Natural killer cell treated with Interleukin-12 subunit alpha and Interleukin-12 subunit beta and Interleukin-15 and Interleukin-18, amount 100 ng/mL, for 72 hours (primary cell): ENCODE measurements at regions not wholly inside any gene's neighbourhood (a gene's known extent, or its start where the extent isn't known, plus 50 kb on each side); places are given as distances from the start of the nearest gene placed in this dataset.

Experiments
- ATAC-seq, 2 donors: fragments of 150-1000 bp; cut with Tn5 transposase in 1 of 2; sonication (Bioruptor Pico), chemical (Tn5 transposase) in 1 of 2; 2 replicates each; pipeline ENCODE4 v1.10.0; 2021
- DNase-seq: peaks from one replicate; pipeline ENCODE4 v3.0.0; 2022; ENCODE audit warnings: low spot score
- H3K27ac Mint-ChIP-seq, 2 donors: 1 replicate in 1 of 2; 2 replicates in 1 of 2; pipeline ENCODE4 v1.8.0; 2022; ENCODE audit warnings: mixed read lengths in 2 of 2, mild to moderate bottlenecking in 1 of 2, moderate library complexity in 1 of 2
- H3K27me3 Mint-ChIP-seq, 2 donors: 1 replicate in 1 of 2; 2 replicates in 1 of 2; pipeline ENCODE4 v1.8.0; 2022; ENCODE audit warnings: mixed read lengths in 2 of 2
- H3K36me3 Mint-ChIP-seq: one replicate; pipeline ENCODE4 v1.8.0; 2022; ENCODE audit warnings: mixed read lengths
- H3K4me1 Mint-ChIP-seq, 2 donors: 1 replicate in 1 of 2; 2 replicates in 1 of 2; pipeline ENCODE4 v1.8.0; 2022; ENCODE audit warnings: low read depth in 2 of 2, mixed read lengths in 2 of 2, mild to moderate bottlenecking in 1 of 2
- H3K4me3 Mint-ChIP-seq: one replicate; pipeline ENCODE4 v1.8.0; 2022; ENCODE audit warnings: mixed read lengths
- H3K9me3 Mint-ChIP-seq: 2 replicates; pipeline ENCODE4 v1.8.0; 2022; ENCODE audit warnings: mixed read lengths

- Mint-ChIP-seq H3K36me3 (no peaks in the 10 kb centered on the region), H3K4me3 (no peak overlapping the region), H3K27ac (no peak overlapping the region), H3K4me1 (no peaks in the 10 kb centered on the region), H3K27me3 (peaks cover 6 to 8% of the 10 kb centered on the region in 2 donors), H3K9me3 (no peaks in the 10 kb centered on the region)
- ATAC-seq (no peak), DNase-seq (no peak)
Observed at GRCh38 chr6:150456466-150456865, 87.7 kb downstream of the IYD start.

- Mint-ChIP-seq H3K27me3 (peaks cover 6 to 8% of the 10 kb centered on the region in 2 donors), H3K27ac (no peak overlapping the region), H3K36me3 (no peaks in the 10 kb centered on the region), H3K4me1 (no peaks in the 10 kb centered on the region), H3K9me3 (no peaks in the 10 kb centered on the region), H3K4me3 (no peak overlapping the region)
- ATAC-seq (no peak), DNase-seq (no peak)
Observed at GRCh38 chr6:150456902-150457643, 88.3 kb downstream of the IYD start.

GRCh38 chr6:150458579-150458978, 89.8 kb downstream of the IYD start:
- Mint-ChIP-seq H3K36me3 (no peaks in the 10 kb centered on the region), H3K4me3 (no peak overlapping the region), H3K4me1 (no peaks in the 10 kb centered on the region), H3K9me3 (no peaks in the 10 kb centered on the region), H3K27me3 (peaks cover 6 to 8% of the 10 kb centered on the region in 2 donors), H3K27ac (no peak overlapping the region)
- no peak for DNase-seq
- no peak for ATAC-seq

GRCh38 chr6:150463852-150464251, 95.0 kb downstream of the IYD start:
- no peak overlapping the region for H3K4me3 Mint-ChIP-seq
- no peaks in the 10 kb centered on the region for H3K4me1 Mint-ChIP-seq
- ATAC-seq, result no peak
- no peak overlapping the region for H3K27ac Mint-ChIP-seq
- H3K27me3 Mint-ChIP-seq, result peaks cover 0 to 3% of the 10 kb centered on the region in 2 donors
- no peaks in the 10 kb centered on the region for H3K9me3 Mint-ChIP-seq
- H3K36me3 Mint-ChIP-seq, result no peaks in the 10 kb centered on the region
- no peak for DNase-seq

GRCh38 chr6:150464966-150465365, 96.2 kb downstream of the IYD start:
- no peaks in the 10 kb centered on the region for H3K4me1 Mint-ChIP-seq

GRCh38 chr6:150465610-150466009, 96.8 kb downstream of the IYD start:
- no peaks in the 10 kb centered on the region for H3K9me3 Mint-ChIP-seq
- DNase-seq (no peak), ATAC-seq (no peak)
- H3K4me3 Mint-ChIP-seq, result no peak overlapping the region
- H3K27ac Mint-ChIP-seq, result no peak overlapping the region
- no peaks in the 10 kb centered on the region for H3K36me3 Mint-ChIP-seq
- no peaks in the 10 kb centered on the region for H3K4me1 Mint-ChIP-seq
- H3K27me3 Mint-ChIP-seq, result peaks cover 0 to 3% of the 10 kb centered on the region in 2 donors

More at GRCh38 chr6:150464966-150465365, 96.2 kb downstream of the IYD start:
- peaks cover 0 to 3% of the 10 kb centered on the region in 2 donors for H3K27me3 Mint-ChIP-seq
- ATAC-seq, result no peak
- no peaks in the 10 kb centered on the region for H3K9me3 Mint-ChIP-seq
- no peak for DNase-seq
- no peaks in the 10 kb centered on the region for H3K36me3 Mint-ChIP-seq
- no peak overlapping the region for H3K27ac Mint-ChIP-seq
- no peak overlapping the region for H3K4me3 Mint-ChIP-seq

GRCh38 chr6:150466196-150466595, 97.4 kb downstream of the IYD start:
- H3K27me3 Mint-ChIP-seq, result peaks cover 3% of the 10 kb centered on the region in 2 donors
- no peak overlapping the region for H3K27ac Mint-ChIP-seq
- H3K9me3 Mint-ChIP-seq, result no peaks in the 10 kb centered on the region
- no peak for ATAC-seq
- H3K4me1 Mint-ChIP-seq, result no peaks in the 10 kb centered on the region
- H3K4me3 Mint-ChIP-seq, result no peak overlapping the region
- no peak for DNase-seq
- H3K36me3 Mint-ChIP-seq, result no peaks in the 10 kb centered on the region

- Mint-ChIP-seq H3K4me1 (no peaks in the 10 kb centered on the region), H3K36me3 (no peaks in the 10 kb centered on the region), H3K9me3 (peaks cover 5% of the 10 kb centered on the region), H3K27ac (no peak overlapping the region), H3K4me3 (no peak overlapping the region), H3K27me3 (peaks cover 8 to 17% of the 10 kb centered on the region in 2 donors)
- peak; percentile 17 to 28 for ATAC-seq
- DNase-seq, result no peak
Observed at GRCh38 chr6:150470131-150470530, 101.3 kb downstream of the IYD start.

GRCh38 chr6:150470960-150471665, 102.3 kb downstream of the IYD start:
- DNase-seq, result no peak
- Mint-ChIP-seq H3K4me1 (no peaks in the 10 kb centered on the region), H3K4me3 (no peak overlapping the region), H3K27me3 (peaks cover 5 to 17% of the 10 kb centered on the region in 2 donors), H3K27ac (no peak overlapping the region), H3K36me3 (no peaks in the 10 kb centered on the region), H3K9me3 (peaks cover 5% of the 10 kb centered on the region)
- ATAC-seq, result no peak

- Mint-ChIP-seq H3K27ac (no peak overlapping the region), H3K4me3 (no peak overlapping the region), H3K36me3 (no peaks in the 10 kb centered on the region), H3K9me3 (no peaks in the 10 kb centered on the region), H3K4me1 (no peaks in the 10 kb centered on the region), H3K27me3 (peaks cover 8 to 23% of the 10 kb centered on the region in 2 donors)
- no peak for ATAC-seq
- no peak for DNase-seq
Observed at GRCh38 chr6:150478656-150479545, 110.1 kb downstream of the IYD start.

- ATAC-seq (no peak), DNase-seq (no peak)
- Mint-ChIP-seq H3K4me3 (no peak overlapping the region), H3K9me3 (no peaks in the 10 kb centered on the region), H3K27me3 (peaks cover 7 to 9% of the 10 kb centered on the region in 2 donors), H3K4me1 (no peaks in the 10 kb centered on the region), H3K27ac (no peak overlapping the region), H3K36me3 (no peaks in the 10 kb centered on the region)
Observed at GRCh38 chr6:150482883-150483409, 114.1 kb downstream of the IYD start.

- Mint-ChIP-seq H3K9me3 (no peaks in the 10 kb centered on the region), H3K36me3 (no peaks in the 10 kb centered on the region), H3K27ac (no peak overlapping the region), H3K4me1 (no peaks in the 10 kb centered on the region), H3K4me3 (no peak overlapping the region), H3K27me3 (peaks cover 6 to 7% of the 10 kb centered on the region in 2 donors)
- ATAC-seq (no peak), DNase-seq (no peak)
Observed at GRCh38 chr6:150485161-150485958, 114.3 kb upstream of the PLEKHG1 start.

GRCh38 chr6:150486048-150486447, 113.6 kb upstream of the PLEKHG1 start:
- Mint-ChIP-seq H3K36me3 (no peaks in the 10 kb centered on the region), H3K4me3 (no peak overlapping the region), H3K27ac (no peak overlapping the region), H3K4me1 (no peaks in the 10 kb centered on the region), H3K9me3 (no peaks in the 10 kb centered on the region), H3K27me3 (peaks cover 2 to 4% of the 10 kb centered on the region in 2 donors)
- DNase-seq (no peak), ATAC-seq (no peak)
